ENCODE measurements at regions not wholly inside any gene's neighbourhood (a gene's known extent, or its start where the extent isn't known, plus 50 kb on each side); places are given as distances from the start of the nearest gene placed in this dataset.

GRCh38 chr5:144087576-144087975 lies 82.9 kb downstream of the YIPF5 start:
- no peaks in the 10 kb centered on the region for H3K79me1 ChIP-seq (replicated peaks; ENCODE audit: low read length, poor library complexity, severe bottlenecking)
- no peak overlapping the region for H2BK15ac ChIP-seq (ENCODE audit: low read depth, poor library complexity, severe bottlenecking)
- H3K4me2 ChIP-seq (ENCODE audit: low read length, poor library complexity, severe bottlenecking) = no peak overlapping the region
- no peak overlapping the region for H2AK5ac ChIP-seq (ENCODE audit: low read length, severe bottlenecking)
- no peak overlapping the region for H3K14ac ChIP-seq (ENCODE audit: low read length in 2 of 2)
- no peaks in the 10 kb centered on the region for H3K27me3 ChIP-seq (ENCODE audit: control insufficient read depth in 1 of 2, insufficient read depth in 1 of 2, low read length in 2 of 2)
- no peak for DNase-seq
- H3K9me3 ChIP-seq (ENCODE audit: control insufficient read depth, low read length) = peaks cover under 1% of the 10 kb centered on the region
- no peak overlapping the region for H2BK120ac ChIP-seq (ENCODE audit: low read depth, low read length)
- no peak overlapping the region for H3K27ac ChIP-seq (ENCODE audit: low read length, poor library complexity, severe bottlenecking)
- no peak overlapping the region for H3K18ac ChIP-seq (ENCODE audit: low read depth in 1 of 2, low read length in 2 of 2)
- H2AFZ ChIP-seq (ENCODE audit: low read depth, low read length) = no peak overlapping the region
- no peak overlapping the region for H3K4me3 ChIP-seq (ENCODE audit: insufficient read depth in 1 of 2, low read depth in 1 of 2, low read length in 2 of 2)
- no peaks in the 10 kb centered on the region for H3K36me3 ChIP-seq (ENCODE audit: control insufficient read depth in 1 of 2, insufficient read depth in 2 of 2, low read depth in 1 of 2, low read length in 2 of 2)
- no peak overlapping the region for H2BK12ac ChIP-seq (ENCODE audit: low read length in 2 of 2)
- no peak overlapping the region for H4K8ac ChIP-seq (ENCODE audit: low read length)
- H3K4ac ChIP-seq (ENCODE audit: low read depth in 1 of 2, low read length in 2 of 2) = no peak overlapping the region
- no peaks in the 10 kb centered on the region for H3K4me1 ChIP-seq (ENCODE audit: control insufficient read depth, insufficient read depth, low read depth, low read length)
- H2BK5ac ChIP-seq (ENCODE audit: low read depth, low read length, poor library complexity, severe bottlenecking) = no peak overlapping the region
- no peak overlapping the region for H4K91ac ChIP-seq (ENCODE audit: low read length)
- no peak overlapping the region for H3K23ac ChIP-seq (ENCODE audit: low read length in 2 of 2)
- WGBS = no CpG with 5 or more reads among the region's 1 CpG
- H3K9ac ChIP-seq (ENCODE audit: low read length) = no peak overlapping the region

GRCh38 chr5:144088206-144089064 lies 82.0 kb downstream of the YIPF5 start:
- H2AFZ ChIP-seq (ENCODE audit: low read depth, low read length) = no peak overlapping the region
- no peak overlapping the region for H4K91ac ChIP-seq (ENCODE audit: low read length)
- no peak overlapping the region for H2BK5ac ChIP-seq (ENCODE audit: low read depth, low read length, poor library complexity, severe bottlenecking)
- no peak overlapping the region for H3K23ac ChIP-seq (ENCODE audit: low read length in 2 of 2)
- H4K8ac ChIP-seq (ENCODE audit: low read length) = no peak overlapping the region
- no peak overlapping the region for H3K18ac ChIP-seq (ENCODE audit: low read depth in 1 of 2, low read length in 2 of 2)
- H3K79me1 ChIP-seq (replicated peaks; ENCODE audit: low read length, poor library complexity, severe bottlenecking) = no peaks in the 10 kb centered on the region
- no peak overlapping the region for H3K9ac ChIP-seq (ENCODE audit: low read length)
- no peak overlapping the region for H2AK5ac ChIP-seq (ENCODE audit: low read length, severe bottlenecking)
- no peaks in the 10 kb centered on the region for H3K27me3 ChIP-seq (ENCODE audit: control insufficient read depth in 1 of 2, insufficient read depth in 1 of 2, low read length in 2 of 2)
- H3K27ac ChIP-seq (ENCODE audit: low read length, poor library complexity, severe bottlenecking) = no peak overlapping the region
- no peak overlapping the region for H2BK120ac ChIP-seq (ENCODE audit: low read depth, low read length)
- no peak overlapping the region for H3K4me2 ChIP-seq (ENCODE audit: low read length, poor library complexity, severe bottlenecking)
- no peaks in the 10 kb centered on the region for H3K9me3 ChIP-seq (ENCODE audit: control insufficient read depth, low read length)
- H3K4me1 ChIP-seq (ENCODE audit: control insufficient read depth, insufficient read depth, low read depth, low read length) = no peaks in the 10 kb centered on the region
- 85% methylated on average over 3 of the region's 3 CpGs for WGBS
- H3K14ac ChIP-seq (ENCODE audit: low read length in 2 of 2) = no peak overlapping the region
- H2BK15ac ChIP-seq (ENCODE audit: low read depth, poor library complexity, severe bottlenecking) = no peak overlapping the region
- no peak overlapping the region for H3K4ac ChIP-seq (ENCODE audit: low read depth in 1 of 2, low read length in 2 of 2)
- no peak for DNase-seq
- no peak overlapping the region for H2BK12ac ChIP-seq (ENCODE audit: low read length in 2 of 2)
- no peak overlapping the region for H3K4me3 ChIP-seq (ENCODE audit: insufficient read depth in 1 of 2, low read depth in 1 of 2, low read length in 2 of 2)
- H3K36me3 ChIP-seq (ENCODE audit: control insufficient read depth in 1 of 2, insufficient read depth in 2 of 2, low read depth in 1 of 2, low read length in 2 of 2) = no peaks in the 10 kb centered on the region

GRCh38 chr5:144089401-144090021 lies 80.9 kb downstream of the YIPF5 start:
- no peaks in the 10 kb centered on the region for H3K4me1 ChIP-seq (ENCODE audit: control insufficient read depth, insufficient read depth, low read depth, low read length)
- no peaks in the 10 kb centered on the region for H3K27me3 ChIP-seq (ENCODE audit: control insufficient read depth in 1 of 2, insufficient read depth in 1 of 2, low read length in 2 of 2)
- H3K9me3 ChIP-seq (ENCODE audit: control insufficient read depth, low read length) = no peaks in the 10 kb centered on the region
- no peak overlapping the region for H3K4ac ChIP-seq (ENCODE audit: low read depth in 1 of 2, low read length in 2 of 2)
- DNase-seq = peak; percentile 24
- H2AK5ac ChIP-seq (ENCODE audit: low read length, severe bottlenecking) = no peak overlapping the region
- no peaks in the 10 kb centered on the region for H3K79me1 ChIP-seq (replicated peaks; ENCODE audit: low read length, poor library complexity, severe bottlenecking)
- no CpG with 5 or more reads among the region's 2 CpGs for WGBS
- H3K9ac ChIP-seq (ENCODE audit: low read length) = peak overlapping the region; percentile 17
- no peak overlapping the region for H3K27ac ChIP-seq (ENCODE audit: low read length, poor library complexity, severe bottlenecking)
- H2BK15ac ChIP-seq (ENCODE audit: low read depth, poor library complexity, severe bottlenecking) = no peak overlapping the region
- H2BK12ac ChIP-seq (ENCODE audit: low read length in 2 of 2) = no peak overlapping the region
- no peak overlapping the region for H3K14ac ChIP-seq (ENCODE audit: low read length in 2 of 2)
- no peak overlapping the region for H3K4me3 ChIP-seq (ENCODE audit: insufficient read depth in 1 of 2, low read depth in 1 of 2, low read length in 2 of 2)
- no peak overlapping the region for H2AFZ ChIP-seq (ENCODE audit: low read depth, low read length)
- H3K36me3 ChIP-seq (ENCODE audit: control insufficient read depth in 1 of 2, insufficient read depth in 2 of 2, low read depth in 1 of 2, low read length in 2 of 2) = no peaks in the 10 kb centered on the region
- no peak overlapping the region for H2BK5ac ChIP-seq (ENCODE audit: low read depth, low read length, poor library complexity, severe bottlenecking)
- no peak overlapping the region for H3K23ac ChIP-seq (ENCODE audit: low read length in 2 of 2)
- no peak overlapping the region for H2BK120ac ChIP-seq (ENCODE audit: low read depth, low read length)
- no peak overlapping the region for H3K4me2 ChIP-seq (ENCODE audit: low read length, poor library complexity, severe bottlenecking)
- H3K18ac ChIP-seq (ENCODE audit: low read depth in 1 of 2, low read length in 2 of 2) = no peak overlapping the region
- no peak overlapping the region for H4K91ac ChIP-seq (ENCODE audit: low read length)
- no peak overlapping the region for H4K8ac ChIP-seq (ENCODE audit: low read length)

GRCh38 chr5:144092508-144092907 lies 78.0 kb downstream of the YIPF5 start:
- H3K36me3 ChIP-seq (ENCODE audit: control insufficient read depth in 1 of 2, insufficient read depth in 2 of 2, low read depth in 1 of 2, low read length in 2 of 2) = no peaks in the 10 kb centered on the region
- DNase-seq = no peak
- H3K18ac ChIP-seq (ENCODE audit: low read depth in 1 of 2, low read length in 2 of 2) = no peak overlapping the region
- no peaks in the 10 kb centered on the region for H3K9me3 ChIP-seq (ENCODE audit: control insufficient read depth, low read length)
- no peak overlapping the region for H3K27ac ChIP-seq (ENCODE audit: low read length, poor library complexity, severe bottlenecking)
- H3K4me1 ChIP-seq (ENCODE audit: control insufficient read depth, insufficient read depth, low read depth, low read length) = no peaks in the 10 kb centered on the region
- no peak overlapping the region for H3K4ac ChIP-seq (ENCODE audit: low read depth in 1 of 2, low read length in 2 of 2)
- H4K8ac ChIP-seq (ENCODE audit: low read length) = no peak overlapping the region
- no peak overlapping the region for H2BK12ac ChIP-seq (ENCODE audit: low read length in 2 of 2)
- no peak overlapping the region for H2BK15ac ChIP-seq (ENCODE audit: low read depth, poor library complexity, severe bottlenecking)
- H2BK120ac ChIP-seq (ENCODE audit: low read depth, low read length) = no peak overlapping the region
- no peak overlapping the region for H3K9ac ChIP-seq (ENCODE audit: low read length)
- no peak overlapping the region for H3K4me3 ChIP-seq (ENCODE audit: insufficient read depth in 1 of 2, low read depth in 1 of 2, low read length in 2 of 2)
- no peak overlapping the region for H2BK5ac ChIP-seq (ENCODE audit: low read depth, low read length, poor library complexity, severe bottlenecking)
- no peak overlapping the region for H2AFZ ChIP-seq (ENCODE audit: low read depth, low read length)
- no peak overlapping the region for H3K4me2 ChIP-seq (ENCODE audit: low read length, poor library complexity, severe bottlenecking)
- H3K79me1 ChIP-seq (replicated peaks; ENCODE audit: low read length, poor library complexity, severe bottlenecking) = no peaks in the 10 kb centered on the region
- no peak overlapping the region for H3K23ac ChIP-seq (ENCODE audit: low read length in 2 of 2)
- WGBS = 89% methylated on average over 3 of the region's 3 CpGs
- no peaks in the 10 kb centered on the region for H3K27me3 ChIP-seq (ENCODE audit: control insufficient read depth in 1 of 2, insufficient read depth in 1 of 2, low read length in 2 of 2)
- H4K91ac ChIP-seq (ENCODE audit: low read length) = no peak overlapping the region
- H2AK5ac ChIP-seq (ENCODE audit: low read length, severe bottlenecking) = no peak overlapping the region
- H3K14ac ChIP-seq (ENCODE audit: low read length in 2 of 2) = no peak overlapping the region

Data from mesenchymal stem cell (in vitro differentiated cells and primary cell).